CD4-positive, alpha-beta T cell treated with Interleukin-6 for 4 hours (primary cell): ENCODE measurements at regions not wholly inside any gene's neighbourhood (a gene's known extent, or its start where the extent isn't known, plus 50 kb on each side); places are given as distances from the start of the nearest gene placed in this dataset.
"Not testable (repeated sequence)": the region's sequence is repeated elsewhere in the genome, so short reads cannot be mapped to it uniquely, and the experiment has no call there.

Experiments used
- DNase-seq: peaks from one replicate; pipeline ENCODE4 v3.0.0-alpha.2; 2020; ENCODE audit warnings: mixed read lengths

GRCh38 chr10:8393531-8393930 is 339.0 kb downstream of the GATA3 start:
- no peak for DNase-seq

GRCh38 chr10:8396675-8397074 is 342.2 kb downstream of the GATA3 start:
- no peak for DNase-seq

GRCh38 chr10:8398771-8399170 is 344.3 kb downstream of the GATA3 start:
- DNase-seq: no peak

GRCh38 chr10:8400151-8400550 is 345.7 kb downstream of the GATA3 start:
- no peak for DNase-seq

- DNase-seq: no peak
Measured at GRCh38 chr10:8400892-8401291, 346.4 kb downstream of the GATA3 start.

- DNase-seq: no peak
Measured at GRCh38 chr10:8401531-8401930, 347.0 kb downstream of the GATA3 start.

- DNase-seq: peak; percentile 56
Measured at GRCh38 chr10:8402576-8402975, 348.1 kb downstream of the GATA3 start.

GRCh38 chr10:8403711-8404371 is 349.4 kb downstream of the GATA3 start:
- DNase-seq: peak; percentile 13

- peak; percentile 44 for DNase-seq
Measured at GRCh38 chr10:8404721-8405120, 350.2 kb downstream of the GATA3 start.

GRCh38 chr10:8405596-8405995 is 351.1 kb downstream of the GATA3 start:
- no peak for DNase-seq

- no peak for DNase-seq
Measured at GRCh38 chr10:8407501-8408021, 353.1 kb downstream of the GATA3 start.

GRCh38 chr10:8410506-8410905 is 356.0 kb downstream of the GATA3 start:
- no peak for DNase-seq

- DNase-seq: no peak
Measured at GRCh38 chr10:8412541-8412940, 358.1 kb downstream of the GATA3 start.

GRCh38 chr10:8415029-8415428 is 360.5 kb downstream of the GATA3 start:
- DNase-seq: not testable (repeated sequence)

GRCh38 chr10:8416192-8416701 is 361.8 kb downstream of the GATA3 start:
- peak; percentile 23 for DNase-seq

GRCh38 chr10:8416760-8417159 is 362.3 kb downstream of the GATA3 start:
- DNase-seq: peak; percentile 37

- DNase-seq: no peak
Measured at GRCh38 chr10:8417631-8418030, 363.1 kb downstream of the GATA3 start.

GRCh38 chr10:8418631-8419030 is 364.1 kb downstream of the GATA3 start:
- DNase-seq: no peak

- DNase-seq: no peak
Measured at GRCh38 chr10:8420182-8420581, 365.7 kb downstream of the GATA3 start.

- DNase-seq: no peak
Measured at GRCh38 chr10:8424555-8425211, 370.2 kb downstream of the GATA3 start.

GRCh38 chr10:8428654-8429053 is 374.2 kb downstream of the GATA3 start:
- DNase-seq: no peak

- no peak for DNase-seq
Measured at GRCh38 chr10:8430321-8430720, 375.8 kb downstream of the GATA3 start.

GRCh38 chr10:8431511-8431910 is 377.0 kb downstream of the GATA3 start:
- DNase-seq: no peak
